HG02970 (cell line): ENCODE measurements at regions not wholly inside any gene's neighbourhood (a gene's known extent, or its start where the extent isn't known, plus 50 kb on each side); places are given as distances from the start of the nearest gene placed in this dataset.
"Not testable (repeated sequence)": the region's sequence is repeated elsewhere in the genome, so short reads cannot be mapped to it uniquely, and the experiment has no call there.

ENCODE experiments used
- ATAC-seq: cut with Tn5 transposase; IDR thresholded peaks from one replicate; pipeline ENCODE4 v1.9.1; 2021; ENCODE audit warnings: mild to moderate bottlenecking, moderate library complexity, moderate number of reproducible peaks; ENCODE audit not compliant: unreplicated experiment, low FRiP score

GRCh38 chr10:29363930-29364329 lies 75.1 kb downstream of the LYZL1 start:
- not testable (repeated sequence) for ATAC-seq

GRCh38 chr10:29366206-29366605 lies 77.3 kb downstream of the LYZL1 start:
- not testable (repeated sequence) for ATAC-seq

GRCh38 chr10:29369419-29369818 lies 80.5 kb downstream of the LYZL1 start:
- no peak for ATAC-seq

GRCh38 chr10:29370097-29371092 lies 81.5 kb downstream of the LYZL1 start:
- no peak for ATAC-seq

GRCh38 chr10:29372920-29373319 lies 84.0 kb downstream of the LYZL1 start:
- ATAC-seq = no peak

- ATAC-seq = no peak
Measured at GRCh38 chr10:29374162-29374561, 85.3 kb downstream of the LYZL1 start.

GRCh38 chr10:29375888-29376287 lies 87.0 kb downstream of the LYZL1 start:
- no peak for ATAC-seq

GRCh38 chr10:29377333-29377961 lies 88.6 kb downstream of the LYZL1 start:
- ATAC-seq = no peak

GRCh38 chr10:29378106-29378505 lies 89.2 kb downstream of the LYZL1 start:
- ATAC-seq = no peak

- no peak for ATAC-seq
Measured at GRCh38 chr10:29379208-29379607, 90.3 kb downstream of the LYZL1 start.

GRCh38 chr10:29379777-29380598 lies 91.1 kb downstream of the LYZL1 start:
- ATAC-seq = not testable (repeated sequence)

- not testable (repeated sequence) for ATAC-seq
Measured at GRCh38 chr10:29380599-29381511, 92.0 kb downstream of the LYZL1 start.

- no peak for ATAC-seq
Measured at GRCh38 chr10:29386342-29386999, 97.6 kb downstream of the LYZL1 start.

- no peak for ATAC-seq
Measured at GRCh38 chr10:29387269-29387668, 98.4 kb downstream of the LYZL1 start.

- ATAC-seq = not testable (repeated sequence)
Measured at GRCh38 chr10:29388112-29388511, 99.2 kb downstream of the LYZL1 start.

GRCh38 chr10:29389493-29389892 lies 100.6 kb downstream of the LYZL1 start:
- ATAC-seq = no peak

GRCh38 chr10:29389935-29390334 lies 101.1 kb downstream of the LYZL1 start:
- no peak for ATAC-seq

- ATAC-seq = peak; percentile 50
Measured at GRCh38 chr10:29392376-29393021, 103.6 kb downstream of the LYZL1 start.
